GM23338 (cell line): ENCODE measurements at regions not wholly inside any gene's neighbourhood (a gene's known extent, or its start where the extent isn't known, plus 50 kb on each side); places are given as distances from the start of the nearest gene placed in this dataset.

Experiments
- ATAC-seq: fragments of 200-7000 bp; cut with Tn5 transposase; 3 replicates; pipeline ENCODE4 v1.9.1; 2020
- DNase-seq: peaks from one replicate; pipeline ENCODE4 v3.0.0-alpha.2; 2015; ENCODE audit warnings: low spot score
- H2AFZ ChIP-seq: fragments of 200-600 bp; sonication (generic); 2 replicates; pipeline ENCODE4 v1.8.0; 2016; ENCODE audit warnings: antibody characterized with exemption, mild to moderate bottlenecking, moderate library complexity
- H3F3A ChIP-seq: fragments of 200-600 bp; sonication (generic); replicated peaks from 2 replicates; pipeline ENCODE4 v1.8.0; 2017; ENCODE audit warnings: antibody characterized with exemption, mixed run types, low read depth
- H3K27ac ChIP-seq: fragments of 200-600 bp; sonication (generic); 2 replicates; pipeline ENCODE4 v1.6.1; 2016; ENCODE audit warnings: low read depth
- H3K27me3 ChIP-seq: fragments of 200-600 bp; sonication (generic); 2 replicates; pipeline ENCODE4 v1.8.0; 2016; ENCODE audit warnings: mild to moderate bottlenecking, mixed run types, moderate library complexity; ENCODE audit not compliant: insufficient read depth
- H3K36me3 ChIP-seq: fragments of 200-600 bp; sonication (generic); 2 replicates; pipeline ENCODE4 v1.8.0; 2016; ENCODE audit warnings: mild to moderate bottlenecking; ENCODE audit not compliant: insufficient read depth
- H3K4me1 ChIP-seq: fragments of 200-600 bp; sonication (generic); 2 replicates; pipeline ENCODE4 v1.8.0; 2016; ENCODE audit warnings: mild to moderate bottlenecking, moderate library complexity; ENCODE audit not compliant: insufficient read depth
- H3K4me2 ChIP-seq: fragments of 200-600 bp; sonication (generic); 2 replicates; pipeline ENCODE4 v1.7.1; 2017; ENCODE audit warnings: mixed run types
- H3K4me3 ChIP-seq: fragments of 200-600 bp; sonication (generic); 2 replicates; pipeline ENCODE4 v1.6.1; 2016; ENCODE audit warnings: mixed run types
- H3K79me2 ChIP-seq: fragments of 200-600 bp; sonication (generic); replicated peaks from 2 replicates; pipeline ENCODE4 v1.8.0; 2017; ENCODE audit warnings: mild to moderate bottlenecking; ENCODE audit not compliant: insufficient read depth
- H3K9me2 ChIP-seq: fragments of 200-600 bp; sonication (generic); 2 replicates; pipeline ENCODE4 v1.8.0; 2017; ENCODE audit not compliant: insufficient read depth
- H4K20me1 ChIP-seq: fragments of 200-600 bp; sonication (generic); replicated peaks from 2 replicates; pipeline ENCODE4 v1.8.0; 2017; ENCODE audit warnings: mild to moderate bottlenecking; ENCODE audit not compliant: insufficient read depth
- H3K27ac Mint-ChIP-seq: 2 replicates; pipeline ENCODE4 v1.8.0; 2020; ENCODE audit warnings: inconsistent platforms, mild to moderate bottlenecking, moderate library complexity, mixed read lengths
- H3K27me3 Mint-ChIP-seq: 3 replicates; pipeline ENCODE4 v1.8.0; 2022; ENCODE audit warnings: low read depth, mild to moderate bottlenecking, moderate library complexity, mixed read lengths, inconsistent platforms; ENCODE audit not compliant: insufficient read depth, poor library complexity
- H3K36me3 Mint-ChIP-seq: 3 replicates; pipeline ENCODE4 v1.8.0; 2021; ENCODE audit warnings: low read depth, mild to moderate bottlenecking, inconsistent platforms, moderate library complexity, mixed read lengths
- H3K4me1 Mint-ChIP-seq: 3 replicates; pipeline ENCODE4 v1.8.0; 2020; ENCODE audit warnings: mild to moderate bottlenecking, inconsistent platforms, mixed read lengths
- H3K4me3 Mint-ChIP-seq: 3 replicates; pipeline ENCODE4 v1.8.0; 2021; ENCODE audit warnings: moderate library complexity, mild to moderate bottlenecking, inconsistent platforms, mixed read lengths
- H3K9me3 Mint-ChIP-seq: 3 replicates; pipeline ENCODE4 v1.8.0; 2020; ENCODE audit warnings: moderate library complexity, mild to moderate bottlenecking, inconsistent platforms, mixed read lengths
- CREB1 ChIP-seq: fragments of 250-450 bp; sonication (Bioruptor Pico); IDR thresholded peaks from 2 replicates; pipeline ENCODE4 v1.5.0; 2020; ENCODE audit warnings: low read depth, mild to moderate bottlenecking, moderate library complexity
- JUNB ChIP-seq: IDR thresholded peaks from one replicate; pipeline ENCODE4 v1.6.1; 2016; ENCODE audit warnings: antibody characterized with exemption; ENCODE audit not compliant: unreplicated experiment
- NANOG ChIP-seq: IDR thresholded peaks from 2 replicates; pipeline ENCODE4 v1.6.1; 2016; ENCODE audit warnings: antibody characterized with exemption, borderline replicate concordance
- ZNF114 ChIP-seq: fragments of 250-450 bp; sonication (Bioruptor Pico); IDR thresholded peaks from 2 replicates; pipeline ENCODE4 v1.5.0; 2020; ENCODE audit warnings: mild to moderate bottlenecking, moderate library complexity
- ZNF331 ChIP-seq: fragments of 250-450 bp; sonication (Bioruptor Pico); IDR thresholded peaks from 2 replicates; pipeline ENCODE4 v1.5.0; 2020; ENCODE audit warnings: low read depth, mild to moderate bottlenecking, moderate library complexity
- TF ChIP-seq, protein P1 (sequence below), 2 experiments: fragments of 200-600 bp in 1 of 2; sonication (generic) in 1 of 2; conservative IDR thresholded peaks; 2 replicates each; pipeline versions ENCODE4 v1.5.1 to v1.6.1; 2016 to 2017; ENCODE audit warnings: antibody characterized with exemption in 2 of 2, low read depth in 2 of 2, mild to moderate bottlenecking in 2 of 2, moderate library complexity in 1 of 2
- TF ChIP-seq, protein P2 (sequence below): IDR thresholded peaks from 2 replicates; pipeline ENCODE4 v1.6.1; 2016; ENCODE audit warnings: antibody characterized with exemption

DNA sequence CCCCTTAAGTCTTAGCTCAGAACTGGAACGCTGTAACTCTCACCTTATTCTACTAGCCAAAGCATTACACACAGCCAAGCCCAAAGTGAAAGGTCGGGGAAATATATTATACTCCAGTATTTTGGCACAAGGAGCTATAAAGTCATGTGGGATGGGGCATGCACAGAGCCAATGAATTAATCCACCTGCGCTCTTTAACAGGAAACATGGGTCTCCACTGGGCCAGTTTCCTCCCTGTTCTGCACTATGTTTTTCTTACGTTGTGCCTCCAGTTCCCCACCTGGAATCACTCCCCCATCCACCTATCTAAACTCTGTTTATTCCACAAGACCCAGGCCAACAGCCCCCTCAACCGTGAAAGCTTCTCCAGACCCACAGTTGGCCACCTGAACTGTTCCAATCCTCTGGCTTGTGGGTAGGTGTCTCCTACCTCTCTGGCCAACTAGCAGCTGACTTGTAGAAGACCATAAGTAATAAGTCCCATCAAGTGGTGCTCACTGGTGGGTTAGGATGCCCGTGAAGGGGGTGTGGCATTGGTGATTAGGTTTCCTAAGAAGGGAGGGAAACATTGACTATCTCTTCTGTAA lies 286.9 kb downstream of the NPIPA8 start:
- no peaks in the 10 kb centered on the region for H3K36me3 Mint-ChIP-seq
- no peak overlapping the region for H2AFZ ChIP-seq
- no peak overlapping the region for H3K4me2 ChIP-seq
- no peaks in the 10 kb centered on the region for H3K36me3 ChIP-seq
- no peak overlapping the region for H3K4me3 Mint-ChIP-seq
- H3K9me3 Mint-ChIP-seq = no peaks in the 10 kb centered on the region
- H3K79me2 ChIP-seq = no peaks in the 10 kb centered on the region
- no peak overlapping the region for H3K27ac ChIP-seq
- no peak overlapping the region for H3K4me3 ChIP-seq
- H3K27ac Mint-ChIP-seq = no peak overlapping the region
- peaks cover 5% of the 10 kb centered on the region; the same call in 1 of the 2 replicates for H3K9me2 ChIP-seq
- DNase-seq (no peak), ATAC-seq (no peak)
- peaks cover 15% of the 10 kb centered on the region for H3K4me1 ChIP-seq
- peaks cover 1% of the 10 kb centered on the region for H3K27me3 Mint-ChIP-seq
- H4K20me1 ChIP-seq = no peaks in the 10 kb centered on the region
- TF ChIP-seq ZNF114 (no peak), NANOG (no peak), ZNF331 (CRISPR knock-in tag) (no peak)
- TF ChIP-seq, protein P1, sequence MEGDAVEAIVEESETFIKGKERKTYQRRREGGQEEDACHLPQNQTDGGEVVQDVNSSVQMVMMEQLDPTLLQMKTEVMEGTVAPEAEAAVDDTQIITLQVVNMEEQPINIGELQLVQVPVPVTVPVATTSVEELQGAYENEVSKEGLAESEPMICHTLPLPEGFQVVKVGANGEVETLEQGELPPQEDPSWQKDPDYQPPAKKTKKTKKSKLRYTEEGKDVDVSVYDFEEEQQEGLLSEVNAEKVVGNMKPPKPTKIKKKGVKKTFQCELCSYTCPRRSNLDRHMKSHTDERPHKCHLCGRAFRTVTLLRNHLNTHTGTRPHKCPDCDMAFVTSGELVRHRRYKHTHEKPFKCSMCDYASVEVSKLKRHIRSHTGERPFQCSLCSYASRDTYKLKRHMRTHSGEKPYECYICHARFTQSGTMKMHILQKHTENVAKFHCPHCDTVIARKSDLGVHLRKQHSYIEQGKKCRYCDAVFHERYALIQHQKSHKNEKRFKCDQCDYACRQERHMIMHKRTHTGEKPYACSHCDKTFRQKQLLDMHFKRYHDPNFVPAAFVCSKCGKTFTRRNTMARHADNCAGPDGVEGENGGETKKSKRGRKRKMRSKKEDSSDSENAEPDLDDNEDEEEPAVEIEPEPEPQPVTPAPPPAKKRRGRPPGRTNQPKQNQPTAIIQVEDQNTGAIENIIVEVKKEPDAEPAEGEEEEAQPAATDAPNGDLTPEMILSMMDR (conservative IDR thresholded peaks at IDR 0.05; ENCODE audit: low read depth in 2 of 2) = no peak
- no peaks in the 10 kb centered on the region for H3K27me3 ChIP-seq
- no peaks in the 10 kb centered on the region for H3F3A ChIP-seq
- peaks cover 11% of the 10 kb centered on the region for H3K4me1 Mint-ChIP-seq

DNA sequence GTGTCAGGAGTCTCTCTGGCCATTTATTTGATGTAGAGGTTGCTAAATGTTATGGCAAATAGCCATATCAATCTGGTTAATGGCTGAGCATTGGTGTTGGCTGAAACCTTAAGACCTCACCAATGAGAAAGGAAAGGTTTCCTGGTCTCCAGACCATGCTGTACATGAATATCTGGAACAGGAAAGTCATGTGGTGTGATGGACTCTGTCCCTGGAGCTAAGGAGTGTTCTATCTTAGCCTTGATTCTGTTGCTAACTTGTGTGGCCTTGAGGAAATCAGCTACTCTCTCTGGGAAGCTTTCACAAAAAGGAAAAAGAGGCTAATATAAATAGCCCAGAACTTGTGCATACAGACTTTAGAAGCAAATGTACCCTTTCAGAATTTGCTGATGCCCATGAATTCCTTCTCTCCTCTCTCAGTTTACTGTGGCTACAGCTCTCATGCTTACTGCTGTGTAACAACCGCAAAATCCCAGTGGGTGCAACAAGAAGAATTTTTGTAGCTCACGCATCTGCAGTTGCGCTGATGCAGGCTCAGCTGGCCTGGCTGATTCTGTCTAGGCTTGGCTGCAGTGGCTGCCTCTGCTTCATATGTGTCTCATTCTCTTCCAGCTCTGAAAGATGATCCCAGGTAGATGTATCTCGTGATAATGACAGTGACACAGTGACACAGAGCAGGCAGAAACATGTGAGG lies 287.5 kb downstream of the NPIPA8 start:
- Mint-ChIP-seq H3K4me3 (no peak overlapping the region), H3K27me3 (peaks cover 4% of the 10 kb centered on the region), H3K36me3 (no peaks in the 10 kb centered on the region), H3K4me1 (peaks cover 11% of the 10 kb centered on the region), H3K27ac (no peak overlapping the region), H3K9me3 (no peaks in the 10 kb centered on the region)
- Histone ChIP-seq H3K79me2 (no peaks in the 10 kb centered on the region), H3K36me3 (no peaks in the 10 kb centered on the region), H4K20me1 (no peaks in the 10 kb centered on the region), H3K27ac (no peak overlapping the region), H3F3A (no peaks in the 10 kb centered on the region), H3K4me3 (no peak overlapping the region), H2AFZ (no peak overlapping the region), H3K9me2 (peaks cover 5% of the 10 kb centered on the region; the same call in 1 of the 2 replicates), H3K4me2 (no peak overlapping the region), H3K27me3 (no peaks in the 10 kb centered on the region), H3K4me1 (peaks cover 15% of the 10 kb centered on the region)
- ATAC-seq = no peak
- TF ChIP-seq CREB1 (CRISPR knock-in tag) (no peak), JUNB (no peak)
- TF ChIP-seq, protein P2, sequence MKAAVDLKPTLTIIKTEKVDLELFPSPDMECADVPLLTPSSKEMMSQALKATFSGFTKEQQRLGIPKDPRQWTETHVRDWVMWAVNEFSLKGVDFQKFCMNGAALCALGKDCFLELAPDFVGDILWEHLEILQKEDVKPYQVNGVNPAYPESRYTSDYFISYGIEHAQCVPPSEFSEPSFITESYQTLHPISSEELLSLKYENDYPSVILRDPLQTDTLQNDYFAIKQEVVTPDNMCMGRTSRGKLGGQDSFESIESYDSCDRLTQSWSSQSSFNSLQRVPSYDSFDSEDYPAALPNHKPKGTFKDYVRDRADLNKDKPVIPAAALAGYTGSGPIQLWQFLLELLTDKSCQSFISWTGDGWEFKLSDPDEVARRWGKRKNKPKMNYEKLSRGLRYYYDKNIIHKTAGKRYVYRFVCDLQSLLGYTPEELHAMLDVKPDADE = no peak
- DNase-seq = no peak
